ENCODE measurements at regions not wholly inside any gene's neighbourhood (a gene's known extent, or its start where the extent isn't known, plus 50 kb on each side); places are given as distances from the start of the nearest gene placed in this dataset.

DNA sequence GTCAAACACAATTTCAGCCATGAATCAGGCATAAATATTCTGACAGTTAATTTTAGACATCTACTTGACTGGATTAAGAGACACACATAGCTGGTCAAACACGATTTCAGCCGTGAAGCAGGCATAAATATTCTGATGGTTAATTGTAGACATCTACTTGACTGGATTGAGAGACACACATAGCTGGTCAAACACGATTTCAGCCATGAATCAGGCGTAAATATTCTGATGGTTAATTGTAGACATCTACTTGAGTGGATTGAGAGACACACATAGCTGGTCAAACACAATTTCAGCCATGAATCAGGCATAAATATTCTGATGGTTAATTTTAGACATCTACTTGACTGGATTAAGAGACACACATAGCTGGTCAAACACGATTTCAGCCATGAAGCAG is 106.4 kb downstream of the OR4F3 start:
- DNase-seq = peak in 1 of 2 experiments; percentile 0

All from activated T-cell treated with anti-CD3 and anti-CD28 coated beads, Interleukin-2, amount 50 U/mL, for 48 hours (primary cell).